GM18909 (cell line): ENCODE measurements at regions not wholly inside any gene's neighbourhood (a gene's known extent, or its start where the extent isn't known, plus 50 kb on each side); places are given as distances from the start of the nearest gene placed in this dataset.
"Not testable (repeated sequence)": the region's sequence is repeated elsewhere in the genome, so short reads cannot be mapped to it uniquely, and the experiment has no call there.

Experiments used
- ATAC-seq: cut with Tn5 transposase; IDR thresholded peaks from one replicate; pipeline ENCODE4 v1.9.1; 2021; ENCODE audit warnings: mild to moderate bottlenecking; ENCODE audit not compliant: unreplicated experiment, poor library complexity

- no peak for ATAC-seq
Observed at GRCh38 chr3:75115695-75116094, 501.2 kb upstream of the CNTN3 start.

- no peak for ATAC-seq
Observed at GRCh38 chr3:75118779-75119178, 504.3 kb upstream of the CNTN3 start.

GRCh38 chr3:75126556-75126955, 512.1 kb upstream of the CNTN3 start:
- no peak for ATAC-seq

- no peak for ATAC-seq
Observed at GRCh38 chr3:75129101-75129500, 514.6 kb upstream of the CNTN3 start.

- ATAC-seq: no peak
Observed at GRCh38 chr3:75136100-75136897, 521.8 kb upstream of the CNTN3 start.

- ATAC-seq: no peak
Observed at GRCh38 chr3:75138345-75138744, 523.9 kb upstream of the CNTN3 start.

GRCh38 chr3:75140904-75141615, 523.1 kb upstream of the FRG2C start:
- no peak for ATAC-seq

- no peak for ATAC-seq
Observed at GRCh38 chr3:75144406-75144805, 519.7 kb upstream of the FRG2C start.

GRCh38 chr3:75171630-75172230, 492.4 kb upstream of the FRG2C start:
- ATAC-seq: no peak

GRCh38 chr3:75176937-75177336, 487.2 kb upstream of the FRG2C start:
- no peak for ATAC-seq

GRCh38 chr3:75180235-75180944, 483.7 kb upstream of the FRG2C start:
- peak; percentile 77 for ATAC-seq

- no peak for ATAC-seq
Observed at GRCh38 chr3:75180945-75181298, 483.2 kb upstream of the FRG2C start.

GRCh38 chr3:75188962-75189361, 475.2 kb upstream of the FRG2C start:
- no peak for ATAC-seq

- peak; percentile 76 for ATAC-seq
Observed at GRCh38 chr3:75192146-75192616, 471.9 kb upstream of the FRG2C start.

- ATAC-seq: no peak
Observed at GRCh38 chr3:75193797-75194196, 470.3 kb upstream of the FRG2C start.

- not testable (repeated sequence) for ATAC-seq
Observed at GRCh38 chr3:75214332-75214731, 449.8 kb upstream of the FRG2C start.

- ATAC-seq: no peak
Observed at GRCh38 chr3:75218577-75218976, 445.6 kb upstream of the FRG2C start.

- no peak for ATAC-seq
Observed at GRCh38 chr3:75220932-75221331, 443.2 kb upstream of the FRG2C start.

GRCh38 chr3:75224412-75224811, 439.7 kb upstream of the FRG2C start:
- no peak for ATAC-seq

GRCh38 chr3:75232216-75232615, 431.9 kb upstream of the FRG2C start:
- no peak for ATAC-seq

GRCh38 chr3:75235631-75236030, 428.5 kb upstream of the FRG2C start:
- ATAC-seq: no peak
